Ascending aorta (tissue), 2 donors: ENCODE measurements at regions not wholly inside any gene's neighbourhood (a gene's known extent, or its start where the extent isn't known, plus 50 kb on each side); places are given as distances from the start of the nearest gene placed in this dataset.

Experiments used
- DNase-seq, 2 donors: peaks; one replicate each; pipeline ENCODE4 v3.0.0-alpha.2; 2019; ENCODE audit warnings: low spot score in 2 of 2
- H3K27ac ChIP-seq, 2 donors: fragments of 200-600 bp; sonication (generic); one replicate each; pipeline ENCODE4 v1.5.1; 2016 to 2017; ENCODE audit warnings: mild to moderate bottlenecking in 1 of 2
- H3K27me3 ChIP-seq: fragments of 200-600 bp; sonication (generic); one replicate; pipeline ENCODE4 v1.5.1; 2017
- H3K36me3 ChIP-seq, 2 donors: fragments of 200-600 bp; sonication (generic); one replicate each; pipeline ENCODE4 v1.5.1; 2016
- H3K4me1 ChIP-seq, 2 donors: fragments of 200-600 bp; sonication (generic); one replicate each; pipeline ENCODE4 v1.5.1; 2016 to 2017; ENCODE audit warnings: mild to moderate bottlenecking in 1 of 2
- H3K4me3 ChIP-seq, 2 donors: fragments of 200-600 bp; sonication (generic); one replicate each; pipeline ENCODE4 v1.5.1; 2016 to 2017; ENCODE audit warnings: mild to moderate bottlenecking in 1 of 2
- H3K9me3 ChIP-seq, 2 donors: fragments of 200-600 bp; sonication (generic); one replicate each; pipeline ENCODE4 v1.5.1; 2016
- intact Hi-C: fragments of 100-400 bp; cut with DNase I; formaldehyde crosslinking; loops from one replicate; pipeline ENCODE4 v1.15.1; 2023
- TF ChIP-seq, protein P1 (sequence below), 3 experiments: fragments of 200-600 bp in 2 of 3; fragments of 450-650 bp in 1 of 3; sonication (generic) in 2 of 3; IDR thresholded peaks; one replicate each; pipeline ENCODE4 v1.5.1; 2016 to 2019; ENCODE audit warnings: antibody characterized with exemption in 3 of 3, mild to moderate bottlenecking in 1 of 3, moderate library complexity in 1 of 3

DNA sequence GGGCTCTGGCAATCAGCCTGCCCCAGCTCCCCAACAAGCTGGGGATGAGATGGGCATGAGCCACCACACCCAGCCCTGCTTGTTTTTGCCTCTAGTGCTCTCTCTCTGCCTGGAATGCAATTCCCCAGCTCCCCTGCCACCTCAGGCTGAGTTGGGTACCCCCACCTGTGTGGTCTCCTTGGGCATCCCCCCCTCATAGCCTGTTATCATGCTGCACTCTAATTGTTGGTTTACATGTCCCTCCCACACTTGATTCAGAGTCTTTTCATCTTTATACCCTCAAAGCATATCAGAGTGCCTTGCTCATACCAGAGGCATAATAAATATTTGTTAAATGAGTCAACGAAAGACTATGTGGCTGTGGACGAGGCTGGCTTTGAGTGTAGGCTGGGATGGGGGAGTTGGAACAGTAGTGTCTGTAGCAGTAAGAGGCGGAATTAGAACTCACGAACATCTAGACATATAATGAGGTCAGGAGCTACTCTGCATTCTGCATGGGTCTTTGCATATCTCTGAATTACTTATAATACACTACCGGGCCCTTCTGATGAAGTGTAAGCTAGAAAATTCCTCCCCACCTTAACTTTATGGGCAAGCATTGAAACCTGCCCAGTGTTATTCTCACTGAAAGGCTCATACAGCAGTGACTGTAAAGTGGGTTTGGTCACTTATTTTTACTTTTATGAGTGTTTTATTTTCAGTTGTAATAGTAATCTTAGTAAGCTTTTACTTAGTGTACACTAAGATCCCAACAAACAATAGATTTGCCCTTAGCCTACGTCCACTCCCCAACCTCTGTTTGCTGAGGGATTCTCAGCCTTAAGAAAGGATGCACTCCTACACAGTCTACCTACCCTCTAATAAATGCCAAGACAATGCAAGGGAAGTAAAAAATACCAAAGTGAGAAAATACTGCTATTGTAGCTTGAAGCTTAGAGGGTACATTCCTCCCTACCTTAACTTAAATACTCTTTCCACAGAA is 58.7 kb downstream of the EDN1 start:
- Histone ChIP-seq H3K4me1 (peaks cover 4 to 40% of the 10 kb centered on the region in 2 donors), H3K4me3 (no peak overlapping the region), H3K9me3 (peaks cover 12 to 16% of the 10 kb centered on the region in 2 donors), H3K27ac (peak overlapping the region; percentile 81 to 87), H3K27me3 (no peaks in the 10 kb centered on the region), H3K36me3 (peaks cover 0 to 4% of the 10 kb centered on the region in 2 donors)
- DNase-seq = peak in 1 of 2 donors; percentile 72
- intact Hi-C loops = loop anchor here (5.0 kb wide), 1 partner anchor 198 kb away; no protein-coding TSS in a partner anchor
- TF ChIP-seq, protein P1, sequence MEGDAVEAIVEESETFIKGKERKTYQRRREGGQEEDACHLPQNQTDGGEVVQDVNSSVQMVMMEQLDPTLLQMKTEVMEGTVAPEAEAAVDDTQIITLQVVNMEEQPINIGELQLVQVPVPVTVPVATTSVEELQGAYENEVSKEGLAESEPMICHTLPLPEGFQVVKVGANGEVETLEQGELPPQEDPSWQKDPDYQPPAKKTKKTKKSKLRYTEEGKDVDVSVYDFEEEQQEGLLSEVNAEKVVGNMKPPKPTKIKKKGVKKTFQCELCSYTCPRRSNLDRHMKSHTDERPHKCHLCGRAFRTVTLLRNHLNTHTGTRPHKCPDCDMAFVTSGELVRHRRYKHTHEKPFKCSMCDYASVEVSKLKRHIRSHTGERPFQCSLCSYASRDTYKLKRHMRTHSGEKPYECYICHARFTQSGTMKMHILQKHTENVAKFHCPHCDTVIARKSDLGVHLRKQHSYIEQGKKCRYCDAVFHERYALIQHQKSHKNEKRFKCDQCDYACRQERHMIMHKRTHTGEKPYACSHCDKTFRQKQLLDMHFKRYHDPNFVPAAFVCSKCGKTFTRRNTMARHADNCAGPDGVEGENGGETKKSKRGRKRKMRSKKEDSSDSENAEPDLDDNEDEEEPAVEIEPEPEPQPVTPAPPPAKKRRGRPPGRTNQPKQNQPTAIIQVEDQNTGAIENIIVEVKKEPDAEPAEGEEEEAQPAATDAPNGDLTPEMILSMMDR (IDR thresholded peaks at IDR 0.05) = no peak

DNA sequence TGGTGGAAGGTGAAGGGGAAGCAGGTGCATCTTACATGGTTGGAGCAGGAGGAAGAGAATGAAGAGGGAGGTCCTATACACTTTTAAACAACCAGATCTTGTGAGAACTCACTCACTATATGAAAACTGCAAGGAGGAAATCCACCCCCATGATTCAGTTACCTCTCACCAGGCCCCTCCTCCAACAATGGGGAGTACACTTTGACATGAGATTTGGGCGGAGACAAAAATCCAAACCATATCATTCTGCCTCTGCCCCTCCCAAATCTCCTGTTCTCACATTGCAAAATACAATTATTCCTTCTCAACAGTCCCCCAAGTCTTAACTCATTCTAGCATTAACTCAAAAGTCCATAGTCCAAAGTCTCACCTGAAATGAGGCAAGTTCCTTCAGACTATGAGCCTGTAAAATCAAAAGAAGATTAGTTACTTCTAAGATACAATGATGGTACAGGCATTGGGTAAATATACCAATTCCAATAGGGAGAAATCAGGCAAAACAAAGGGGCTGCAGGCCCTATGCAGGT is 60.5 kb downstream of the EDN1 start:
- TF ChIP-seq, protein P1 (IDR thresholded peaks at IDR 0.05) = no peak
- Histone ChIP-seq H3K27ac (no peak overlapping the region), H3K36me3 (peaks cover 0 to 4% of the 10 kb centered on the region in 2 donors), H3K9me3 (peaks cover 12 to 16% of the 10 kb centered on the region in 2 donors), H3K4me3 (no peak overlapping the region), H3K27me3 (no peaks in the 10 kb centered on the region), H3K4me1 (peaks cover 13 to 42% of the 10 kb centered on the region in 2 donors)
- no peak for DNase-seq
- intact Hi-C loops = no loop called here

DNA sequence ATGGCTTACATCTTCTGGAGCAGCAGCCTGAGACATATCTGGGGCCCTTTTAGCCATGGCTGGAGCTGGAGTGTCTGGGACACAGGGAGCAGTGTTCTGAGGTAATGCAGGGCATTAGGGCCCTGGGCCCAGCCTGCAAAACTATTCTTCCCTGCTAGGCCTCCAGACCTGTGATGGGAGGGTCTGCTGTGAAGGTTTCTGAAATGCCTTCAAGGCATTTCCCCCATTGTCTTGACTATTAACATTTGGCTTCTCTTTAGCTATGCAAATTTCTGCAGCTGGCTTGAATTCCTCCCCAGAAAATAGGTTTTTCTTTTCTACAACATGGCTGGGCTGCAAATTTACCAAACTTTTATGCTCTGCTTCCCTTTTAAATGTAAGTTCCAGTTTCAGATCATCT is 61.5 kb downstream of the EDN1 start:
- intact Hi-C loops = no loop called here
- TF ChIP-seq, protein P1 (IDR thresholded peaks at IDR 0.05) = no peak
- Histone ChIP-seq H3K27me3 (no peaks in the 10 kb centered on the region), H3K36me3 (peaks cover 0 to 4% of the 10 kb centered on the region in 2 donors), H3K4me1 (peaks cover 13 to 41% of the 10 kb centered on the region in 2 donors), H3K4me3 (no peak overlapping the region), H3K9me3 (peaks cover 12 to 16% of the 10 kb centered on the region in 2 donors), H3K27ac (peak overlapping the region in 1 of 2 donors; percentile 5)
- DNase-seq = no peak

DNA sequence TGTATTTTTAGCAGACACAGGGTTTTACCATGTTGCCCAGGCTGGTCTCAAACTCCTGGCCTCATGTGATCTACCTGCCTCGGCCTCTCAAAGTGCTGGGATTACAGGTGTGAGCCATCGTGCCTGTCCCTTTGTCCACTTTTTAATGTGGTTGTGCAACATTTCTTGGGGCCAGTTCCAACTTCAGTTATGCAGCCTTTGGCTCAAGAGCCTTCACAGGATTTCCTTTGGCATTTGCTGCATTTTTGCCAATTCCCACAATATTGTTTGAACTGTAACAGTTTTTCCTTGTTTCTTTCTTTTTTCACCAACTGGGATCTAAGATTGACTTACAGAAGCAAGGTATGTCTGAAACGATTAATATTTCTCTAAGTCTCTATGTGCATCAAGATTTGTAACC is 63.6 kb downstream of the EDN1 start:
- H3K9me3 ChIP-seq = peaks cover 12 to 16% of the 10 kb centered on the region in 2 donors
- TF ChIP-seq, protein P1 (IDR thresholded peaks at IDR 0.05) = no peak
- DNase-seq = no peak
- H3K27me3 ChIP-seq = no peaks in the 10 kb centered on the region
- intact Hi-C loops = loop anchor here (1.0 kb wide), 2 partner anchors 30 to 120 kb away; no protein-coding TSS in a partner anchor
- peaks cover 0 to 4% of the 10 kb centered on the region in 2 donors for H3K36me3 ChIP-seq
- H3K4me3 ChIP-seq = no peak overlapping the region
- H3K27ac ChIP-seq = peak overlapping the region; percentile 72 to 82
- peaks cover 13 to 35% of the 10 kb centered on the region in 2 donors for H3K4me1 ChIP-seq

DNA sequence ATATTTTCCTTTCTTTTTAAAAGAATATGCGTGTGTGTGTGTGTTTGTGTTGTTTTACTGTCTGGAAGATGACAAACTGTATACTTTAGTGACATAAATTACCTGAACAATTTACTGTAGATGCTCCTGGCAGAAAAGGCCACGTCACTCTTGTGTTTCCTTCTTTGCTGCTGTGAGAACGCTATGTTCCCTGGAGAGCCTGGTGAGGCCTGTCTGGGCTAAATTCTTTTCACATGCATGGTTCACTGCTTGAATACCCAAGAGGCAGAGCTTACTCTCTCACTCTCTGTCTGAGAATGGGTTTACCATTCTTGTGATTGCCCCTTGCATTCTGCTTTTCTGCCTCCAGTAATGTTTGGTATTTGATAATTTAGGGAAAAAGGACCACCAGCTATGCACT is 64.3 kb downstream of the EDN1 start:
- Histone ChIP-seq H3K36me3 (peaks cover 0 to 4% of the 10 kb centered on the region in 2 donors), H3K4me3 (no peak overlapping the region), H3K9me3 (peaks cover 12 to 16% of the 10 kb centered on the region in 2 donors), H3K27ac (peak overlapping the region; percentile 74 to 82), H3K4me1 (peaks cover 13 to 37% of the 10 kb centered on the region in 2 donors), H3K27me3 (no peaks in the 10 kb centered on the region)
- intact Hi-C loops = loop anchor here (1.0 kb wide), 2 partner anchors 29 to 119 kb away; no protein-coding TSS in a partner anchor
- DNase-seq = peak in 1 of 2 donors; percentile 86
- TF ChIP-seq, protein P1 (IDR thresholded peaks at IDR 0.05) = no peak
